GM21515 (cell line): ENCODE measurements at regions not wholly inside any gene's neighbourhood (a gene's known extent, or its start where the extent isn't known, plus 50 kb on each side); places are given as distances from the start of the nearest gene placed in this dataset.

ENCODE experiments used
- ATAC-seq: cut with Tn5 transposase; IDR thresholded peaks from one replicate; pipeline ENCODE4 v1.9.1; 2021; ENCODE audit not compliant: unreplicated experiment

- no peak for ATAC-seq
Measured at GRCh38 chr11:92820860-92821259, 148.6 kb upstream of the MTNR1B start.

- ATAC-seq, result no peak
Measured at GRCh38 chr11:92822410-92822809, 147.0 kb upstream of the MTNR1B start.

- no peak for ATAC-seq
Measured at GRCh38 chr11:92826136-92826535, 143.3 kb upstream of the MTNR1B start.

- ATAC-seq, result no peak
Measured at GRCh38 chr11:92826603-92827002, 142.8 kb upstream of the MTNR1B start.

- ATAC-seq, result no peak
Measured at GRCh38 chr11:92827132-92827531, 142.3 kb upstream of the MTNR1B start.

- ATAC-seq, result no peak
Measured at GRCh38 chr11:92828556-92828955, 140.9 kb upstream of the MTNR1B start.

GRCh38 chr11:92829121-92829520 is 140.3 kb upstream of the MTNR1B start:
- ATAC-seq, result no peak

- no peak for ATAC-seq
Measured at GRCh38 chr11:92829671-92830070, 139.8 kb upstream of the MTNR1B start.

- ATAC-seq, result no peak
Measured at GRCh38 chr11:92830377-92831155, 138.9 kb upstream of the MTNR1B start.

- ATAC-seq, result no peak
Measured at GRCh38 chr11:92834296-92835020, 135.0 kb upstream of the MTNR1B start.

- ATAC-seq, result no peak
Measured at GRCh38 chr11:92837595-92837994, 131.9 kb upstream of the MTNR1B start.

GRCh38 chr11:92838759-92839310 is 130.6 kb upstream of the MTNR1B start:
- ATAC-seq, result no peak

GRCh38 chr11:92839450-92839849 is 130.0 kb upstream of the MTNR1B start:
- no peak for ATAC-seq

- ATAC-seq, result no peak
Measured at GRCh38 chr11:92841719-92842118, 127.7 kb upstream of the MTNR1B start.

GRCh38 chr11:92843455-92843854 is 126.0 kb upstream of the MTNR1B start:
- ATAC-seq, result no peak

GRCh38 chr11:92844197-92844596 is 125.3 kb upstream of the MTNR1B start:
- no peak for ATAC-seq

GRCh38 chr11:92845390-92845789 is 124.1 kb upstream of the MTNR1B start:
- ATAC-seq, result no peak

- no peak for ATAC-seq
Measured at GRCh38 chr11:92845805-92846204, 123.6 kb upstream of the MTNR1B start.

- no peak for ATAC-seq
Measured at GRCh38 chr11:92846491-92847125, 122.8 kb upstream of the MTNR1B start.

- ATAC-seq, result no peak
Measured at GRCh38 chr11:92848578-92848977, 120.9 kb upstream of the MTNR1B start.

GRCh38 chr11:92850296-92850826 is 119.1 kb upstream of the MTNR1B start:
- ATAC-seq, result no peak
